HFF-Myc (cell line): ENCODE measurements at regions not wholly inside any gene's neighbourhood (a gene's known extent, or its start where the extent isn't known, plus 50 kb on each side); places are given as distances from the start of the nearest gene placed in this dataset.

Experiments
- DNase-seq: peaks from one replicate; pipeline ENCODE4 v3.0.0-alpha.2; 2011; ENCODE audit warnings: low read depth; ENCODE audit errors: extremely low read depth
- H3K4me3 ChIP-seq: replicated peaks from 2 replicates; pipeline ENCODE4 v1.5.1; 2011; ENCODE audit warnings: low read depth, mild to moderate bottlenecking, control low read depth, low read length
- TF ChIP-seq, protein P1 (sequence below): IDR thresholded peaks from 2 replicates; pipeline ENCODE4 v1.5.1; 2012; ENCODE audit warnings: mild to moderate bottlenecking, low read depth, low read length, control low read depth; ENCODE audit errors: missing control alignments

- no peak overlapping the region for H3K4me3 ChIP-seq
- no peak for DNase-seq
- TF ChIP-seq, protein P1, sequence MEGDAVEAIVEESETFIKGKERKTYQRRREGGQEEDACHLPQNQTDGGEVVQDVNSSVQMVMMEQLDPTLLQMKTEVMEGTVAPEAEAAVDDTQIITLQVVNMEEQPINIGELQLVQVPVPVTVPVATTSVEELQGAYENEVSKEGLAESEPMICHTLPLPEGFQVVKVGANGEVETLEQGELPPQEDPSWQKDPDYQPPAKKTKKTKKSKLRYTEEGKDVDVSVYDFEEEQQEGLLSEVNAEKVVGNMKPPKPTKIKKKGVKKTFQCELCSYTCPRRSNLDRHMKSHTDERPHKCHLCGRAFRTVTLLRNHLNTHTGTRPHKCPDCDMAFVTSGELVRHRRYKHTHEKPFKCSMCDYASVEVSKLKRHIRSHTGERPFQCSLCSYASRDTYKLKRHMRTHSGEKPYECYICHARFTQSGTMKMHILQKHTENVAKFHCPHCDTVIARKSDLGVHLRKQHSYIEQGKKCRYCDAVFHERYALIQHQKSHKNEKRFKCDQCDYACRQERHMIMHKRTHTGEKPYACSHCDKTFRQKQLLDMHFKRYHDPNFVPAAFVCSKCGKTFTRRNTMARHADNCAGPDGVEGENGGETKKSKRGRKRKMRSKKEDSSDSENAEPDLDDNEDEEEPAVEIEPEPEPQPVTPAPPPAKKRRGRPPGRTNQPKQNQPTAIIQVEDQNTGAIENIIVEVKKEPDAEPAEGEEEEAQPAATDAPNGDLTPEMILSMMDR: no peak
Measured at GRCh38 chr10:70960783-70961570, 72.6 kb upstream of the PCBD1 start.

DNA sequence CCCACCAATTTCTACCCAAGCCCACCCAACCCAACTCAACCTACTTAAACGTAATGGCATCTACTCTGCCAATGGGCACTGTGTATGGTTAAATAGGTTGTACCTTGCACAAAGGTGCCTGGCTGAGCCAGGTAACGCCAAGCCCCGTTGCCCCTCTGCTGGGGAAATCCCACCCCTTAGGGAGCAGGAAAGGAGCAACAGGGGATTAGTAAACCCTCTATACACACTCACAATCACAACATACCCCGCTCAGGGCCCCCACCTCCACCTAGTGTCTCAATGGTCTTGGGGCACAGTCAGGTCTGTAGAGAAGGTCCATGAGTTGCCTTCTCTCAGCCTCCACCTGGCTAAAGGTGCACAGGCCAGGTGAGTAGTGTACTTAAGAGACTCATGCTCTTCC lies 74.3 kb upstream of the PCBD1 start:
- no peak overlapping the region for H3K4me3 ChIP-seq
- DNase-seq: no peak
- TF ChIP-seq, protein P1: no peak

- TF ChIP-seq, protein P1: no peak
Measured at GRCh38 chr10:70963271-70963670, 74.9 kb upstream of the PCBD1 start.

GRCh38 chr10:70964245-70964644 lies 75.9 kb upstream of the PCBD1 start:
- TF ChIP-seq, protein P1: no peak
- H3K4me3 ChIP-seq: no peak overlapping the region
- no peak for DNase-seq

More at GRCh38 chr10:70963271-70963670, 74.9 kb upstream of the PCBD1 start:
- DNase-seq: no peak
- H3K4me3 ChIP-seq: no peak overlapping the region

DNA sequence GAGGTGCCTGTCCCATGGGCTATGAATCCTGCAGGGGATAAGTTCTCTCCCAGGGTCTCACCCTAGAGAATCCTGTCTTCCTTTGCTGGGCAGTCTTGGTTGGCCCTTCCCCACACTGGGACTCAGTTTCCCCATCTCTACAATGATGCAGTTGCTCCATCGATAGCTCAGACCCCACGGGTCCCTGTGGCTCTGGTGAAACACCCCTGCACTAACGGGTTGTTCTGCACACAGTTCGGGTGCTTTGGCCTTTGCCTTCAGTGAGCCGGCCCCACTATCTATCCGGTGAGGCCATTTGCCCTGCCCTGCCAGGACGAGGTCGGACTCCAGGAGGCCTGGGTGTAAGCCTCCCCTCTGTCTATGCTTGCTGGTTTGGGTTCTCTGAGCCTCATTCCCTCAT lies 76.5 kb upstream of the PCBD1 start:
- DNase-seq: no peak
- no peak overlapping the region for H3K4me3 ChIP-seq
- TF ChIP-seq, protein P1: no peak

GRCh38 chr10:70965566-70965965 lies 77.2 kb upstream of the PCBD1 start:
- H3K4me3 ChIP-seq: no peak overlapping the region
- DNase-seq: no peak
- TF ChIP-seq, protein P1: no peak
